ENCODE measurements at regions not wholly inside any gene's neighbourhood (a gene's known extent, or its start where the extent isn't known, plus 50 kb on each side); places are given as distances from the start of the nearest gene placed in this dataset.
"Not testable (repeated sequence)": the region's sequence is repeated elsewhere in the genome, so short reads cannot be mapped to it uniquely, and the experiment has no call there.

DNA sequence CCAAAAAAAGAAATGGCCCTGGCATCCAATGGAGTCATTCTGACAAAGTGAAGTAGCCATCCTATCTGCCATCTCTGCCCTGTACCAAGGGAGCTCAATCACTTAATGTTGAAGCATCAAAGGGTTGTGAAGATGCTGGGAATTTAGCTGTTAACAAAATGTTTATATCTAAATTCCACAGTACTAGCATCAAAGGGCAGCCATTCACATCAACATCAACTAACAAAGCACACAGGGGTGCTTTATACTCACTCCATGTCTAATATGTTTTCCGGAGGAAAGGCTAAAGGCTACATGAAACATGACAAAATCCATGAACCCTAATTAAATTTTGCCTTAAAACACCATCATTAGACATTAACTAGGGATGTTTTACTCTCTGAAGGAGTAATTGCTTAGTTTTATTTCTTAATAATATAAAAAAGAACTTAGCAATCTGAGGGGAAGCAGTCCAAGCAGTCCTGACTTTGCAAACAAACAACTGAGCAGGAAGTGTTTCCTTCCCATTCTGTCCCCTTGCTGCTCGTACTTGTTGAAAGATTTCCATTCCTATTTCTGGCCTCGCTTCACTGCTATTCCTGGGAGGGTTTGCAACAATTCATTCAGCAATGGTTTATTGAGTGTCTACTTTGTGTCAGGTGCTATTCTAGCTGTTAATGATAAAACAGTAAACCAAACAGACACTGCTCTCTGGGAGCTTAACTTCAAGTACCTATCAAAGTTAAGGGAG lies 208.6 kb upstream of the SLC7A11 start:
- Histone ChIP-seq H3K36me3 (no peaks in the 10 kb centered on the region), H3K27ac (no peak overlapping the region), H3K9me3 (replicated peaks) (no peaks in the 10 kb centered on the region), H3K27me3 (no peaks in the 10 kb centered on the region), H3K4me3 (no peak overlapping the region), H3K4me1 (peaks cover 10% of the 10 kb centered on the region)
- no peak for DNase-seq

DNA sequence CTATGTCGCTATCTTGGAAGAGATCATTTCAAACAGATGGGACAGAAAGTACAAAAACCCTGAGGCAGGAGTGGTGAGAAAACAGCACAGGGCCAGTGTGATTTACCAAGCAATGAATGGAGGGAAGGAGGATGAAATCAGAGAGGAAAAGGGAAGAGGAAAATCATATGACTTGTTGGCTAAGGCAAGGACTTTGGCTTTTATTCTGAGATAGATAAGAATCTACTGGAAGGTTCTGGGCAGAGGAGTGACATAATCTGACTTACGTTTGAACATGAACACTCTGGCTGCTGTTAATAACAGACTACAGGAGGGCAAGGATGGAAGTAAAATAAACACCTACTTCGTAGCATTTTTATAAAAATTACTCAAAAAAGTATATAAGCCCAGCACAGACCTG lies 207.8 kb upstream of the SLC7A11 start:
- no peaks in the 10 kb centered on the region for H3K36me3 ChIP-seq
- H3K4me3 ChIP-seq = no peak overlapping the region
- H3K27me3 ChIP-seq = no peaks in the 10 kb centered on the region
- no peak overlapping the region for H3K27ac ChIP-seq
- H3K4me1 ChIP-seq = peaks cover 10% of the 10 kb centered on the region
- H3K9me3 ChIP-seq (replicated peaks) = no peaks in the 10 kb centered on the region
- peak in 1 of 2 experiments; percentile 6 for DNase-seq

DNA sequence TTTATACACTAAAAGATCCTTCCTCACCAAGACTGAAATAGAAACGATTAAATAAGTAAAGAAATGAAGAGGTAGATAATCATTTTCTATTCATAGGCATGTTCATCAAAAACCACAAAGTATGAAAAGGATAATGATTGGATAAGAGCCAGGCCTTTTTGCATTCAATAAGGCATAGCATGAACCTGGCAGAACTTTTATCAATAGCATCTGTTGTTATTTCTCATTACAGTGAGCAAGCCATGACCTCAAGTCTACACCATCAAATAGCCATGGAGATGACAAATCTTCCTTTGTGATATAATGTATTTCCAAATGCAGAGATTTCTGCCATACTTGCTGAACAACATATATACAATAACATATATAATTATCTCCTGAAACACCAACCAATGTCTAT lies 206.0 kb upstream of the SLC7A11 start:
- Histone ChIP-seq H3K36me3 (no peaks in the 10 kb centered on the region), H3K4me1 (peaks cover 10% of the 10 kb centered on the region), H3K9me3 (replicated peaks) (no peaks in the 10 kb centered on the region), H3K27ac (peak overlapping the region; percentile 48), H3K27me3 (no peaks in the 10 kb centered on the region), H3K4me3 (no peak overlapping the region)
- peak; percentile 12 to 78 for DNase-seq

GRCh38 chr4:138446456-138446855 lies 204.3 kb upstream of the SLC7A11 start:
- Histone ChIP-seq H3K4me1 (peaks cover 10% of the 10 kb centered on the region), H3K9me3 (replicated peaks) (0 out of 2 replicates have a peak, but pooled peaks cover 7% of the 10 kb centered on the region), H3K27me3 (no peaks in the 10 kb centered on the region), H3K4me3 (no peak overlapping the region), H3K27ac (no peak overlapping the region), H3K36me3 (no peaks in the 10 kb centered on the region)
- no peak for DNase-seq

DNA sequence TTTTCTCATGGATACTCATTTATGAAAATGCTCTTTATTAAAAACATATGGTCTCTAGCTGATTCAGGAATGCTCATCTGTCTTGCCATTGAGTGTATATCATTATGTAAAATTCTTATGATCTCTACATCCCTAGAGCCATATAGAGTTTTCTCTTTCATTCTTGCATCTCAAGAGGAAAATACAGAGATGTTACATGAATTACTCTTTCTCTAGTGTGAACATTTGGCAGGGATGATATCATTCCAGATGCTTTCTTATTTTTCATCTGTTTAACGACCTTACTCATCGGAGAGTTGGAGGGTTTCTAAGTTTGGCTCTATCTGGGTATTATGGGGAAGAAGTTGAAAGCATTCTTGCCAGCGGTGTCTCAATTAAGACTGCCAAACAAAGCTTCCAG lies 202.9 kb upstream of the SLC7A11 start:
- Histone ChIP-seq H3K27ac (no peak overlapping the region), H3K4me1 (peaks cover 7% of the 10 kb centered on the region), H3K4me3 (no peak overlapping the region), H3K9me3 (replicated peaks) (0 out of 2 replicates have a peak, but pooled peaks cover 7% of the 10 kb centered on the region), H3K36me3 (no peaks in the 10 kb centered on the region), H3K27me3 (no peaks in the 10 kb centered on the region)
- no peak for DNase-seq

- no peaks in the 10 kb centered on the region for H3K36me3 ChIP-seq
- H3K4me3 ChIP-seq = no peak overlapping the region
- H3K27me3 ChIP-seq = no peaks in the 10 kb centered on the region
- 0 out of 2 replicates have a peak, but pooled peaks cover 7% of the 10 kb centered on the region for H3K9me3 ChIP-seq (replicated peaks)
- H3K4me1 ChIP-seq = peaks cover 7% of the 10 kb centered on the region
- H3K27ac ChIP-seq = no peak overlapping the region
- DNase-seq = no peak
Measured at GRCh38 chr4:138444260-138444659, 202.1 kb upstream of the SLC7A11 start.

DNA sequence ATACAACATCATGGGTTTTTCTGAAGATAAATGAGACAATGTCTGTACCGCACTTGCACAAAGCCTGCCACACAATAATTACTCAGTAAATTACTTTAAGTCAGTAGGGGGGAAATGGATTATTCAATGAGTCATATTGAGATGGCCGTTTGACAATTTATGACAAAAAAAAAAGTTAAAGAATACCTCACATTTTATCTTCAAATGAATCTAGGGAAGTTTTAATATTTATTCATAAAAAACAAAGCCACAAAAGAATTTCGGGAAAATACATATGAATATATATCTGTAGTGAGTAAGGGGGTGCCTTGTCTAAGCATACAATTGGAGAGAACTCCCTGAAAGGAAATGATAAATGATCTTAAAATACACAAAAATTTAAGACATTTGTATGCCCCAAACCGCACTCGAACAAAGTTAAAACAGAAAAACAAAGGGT lies 197.0 kb upstream of the SLC7A11 start:
- Histone ChIP-seq H3K4me1 (no peaks in the 10 kb centered on the region), H3K36me3 (no peaks in the 10 kb centered on the region), H3K27me3 (no peaks in the 10 kb centered on the region), H3K27ac (no peak overlapping the region), H3K9me3 (replicated peaks) (0 out of 2 replicates have a peak, but pooled peaks cover 7% of the 10 kb centered on the region), H3K4me3 (no peak overlapping the region)
- DNase-seq = no peak

- Histone ChIP-seq H3K27ac (no peak overlapping the region), H3K4me3 (no peak overlapping the region), H3K27me3 (no peaks in the 10 kb centered on the region), H3K4me1 (no peaks in the 10 kb centered on the region), H3K9me3 (replicated peaks) (0 out of 2 replicates have a peak, but pooled peaks cover 7% of the 10 kb centered on the region), H3K36me3 (no peaks in the 10 kb centered on the region)
- DNase-seq = no peak
Measured at GRCh38 chr4:138438608-138439007, 196.5 kb upstream of the SLC7A11 start.

DNA sequence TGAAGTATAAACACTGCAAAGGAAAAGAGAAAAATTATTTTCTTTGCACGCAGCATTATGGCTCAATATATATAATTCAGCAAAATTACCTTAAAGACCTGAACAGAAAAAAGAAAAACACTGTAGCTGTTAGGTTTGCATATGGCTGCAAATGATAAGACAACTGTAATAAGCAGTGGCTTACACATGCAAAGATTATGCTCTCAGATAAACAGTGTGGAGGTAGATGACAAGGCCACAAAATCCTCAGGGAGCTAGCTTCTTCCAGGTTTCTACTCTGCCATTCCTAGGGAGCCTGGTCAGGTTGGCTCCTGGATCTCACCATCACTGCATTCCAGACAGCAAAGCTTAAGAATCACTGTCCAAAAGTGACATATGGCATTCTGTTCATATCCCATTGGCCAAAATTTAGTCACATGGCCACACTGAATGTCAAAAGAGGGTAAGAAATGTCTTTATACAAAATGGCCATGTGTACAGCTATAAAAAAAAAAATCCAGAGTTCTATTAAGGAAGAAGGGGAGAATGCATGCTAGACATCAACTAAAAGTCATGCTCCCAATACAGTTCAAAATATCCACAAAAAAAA lies 195.2 kb upstream of the SLC7A11 start:
- Histone ChIP-seq H3K27ac (no peak overlapping the region), H3K9me3 (replicated peaks) (peaks cover 8% of the 10 kb centered on the region; the same call in 1 of the 2 replicates), H3K27me3 (no peaks in the 10 kb centered on the region), H3K36me3 (no peaks in the 10 kb centered on the region), H3K4me3 (no peak overlapping the region), H3K4me1 (no peaks in the 10 kb centered on the region)
- no peak for DNase-seq

- not testable (repeated sequence) for H3K27ac ChIP-seq; H3K9me3 ChIP-seq (replicated peaks); H3K4me1 ChIP-seq; H3K4me3 ChIP-seq; DNase-seq; H3K27me3 ChIP-seq; H3K36me3 ChIP-seq
Measured at GRCh38 chr4:138435733-138436132, 193.6 kb upstream of the SLC7A11 start.

- H3K4me1 ChIP-seq; H3K27ac ChIP-seq; H3K36me3 ChIP-seq; H3K27me3 ChIP-seq; H3K9me3 ChIP-seq (replicated peaks); H3K4me3 ChIP-seq; DNase-seq: not testable (repeated sequence)
Measured at GRCh38 chr4:138435046-138435445, 192.9 kb upstream of the SLC7A11 start.

DNA sequence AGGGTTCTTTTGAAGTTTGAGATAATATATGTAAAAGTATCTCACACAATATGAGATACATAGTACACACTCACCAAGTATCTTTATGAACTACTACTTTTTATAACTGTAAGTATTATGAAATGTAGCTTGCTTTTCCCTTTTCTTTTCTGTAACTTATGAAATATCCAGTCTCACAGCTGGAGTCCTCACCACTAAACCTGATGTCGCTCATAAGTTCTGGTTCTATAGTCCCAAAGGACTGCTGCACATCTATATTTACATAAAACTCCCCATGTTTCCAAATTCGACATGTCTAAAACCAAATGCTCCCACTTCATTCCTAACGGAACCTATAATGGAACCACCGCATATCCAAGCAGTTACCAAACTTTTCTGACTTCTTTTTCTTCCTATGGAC lies 186.5 kb upstream of the SLC7A11 start:
- peaks cover 3% of the 10 kb centered on the region; the same call in 1 of the 2 replicates for H3K9me3 ChIP-seq (replicated peaks)
- no peaks in the 10 kb centered on the region for H3K27me3 ChIP-seq
- DNase-seq = no peak
- no peak overlapping the region for H3K27ac ChIP-seq
- H3K36me3 ChIP-seq = no peaks in the 10 kb centered on the region
- no peaks in the 10 kb centered on the region for H3K4me1 ChIP-seq
- H3K4me3 ChIP-seq = no peak overlapping the region

DNA sequence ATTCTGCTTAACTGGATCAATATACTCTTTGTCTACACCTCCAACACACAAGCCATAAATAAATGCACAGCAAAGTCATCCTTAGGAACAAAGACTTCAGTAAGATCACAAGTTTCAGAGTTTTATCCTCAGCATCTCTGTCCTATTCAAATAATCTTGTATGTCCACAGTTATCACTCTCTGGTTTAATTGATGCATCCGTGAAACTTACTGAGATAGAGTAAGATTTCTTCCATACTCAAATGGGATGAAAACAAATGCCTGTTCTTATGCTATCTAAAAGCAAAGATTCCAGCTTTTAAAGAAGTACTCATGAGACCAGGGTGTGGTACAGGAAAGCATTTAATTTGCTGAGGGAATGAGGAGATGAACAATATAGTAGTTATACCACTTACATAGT lies 184.6 kb upstream of the SLC7A11 start:
- DNase-seq = no peak
- H3K27ac ChIP-seq = no peak overlapping the region
- no peak overlapping the region for H3K4me3 ChIP-seq
- H3K27me3 ChIP-seq = no peaks in the 10 kb centered on the region
- no peaks in the 10 kb centered on the region for H3K9me3 ChIP-seq (replicated peaks)
- H3K4me1 ChIP-seq = no peaks in the 10 kb centered on the region
- H3K36me3 ChIP-seq = no peaks in the 10 kb centered on the region

DNA sequence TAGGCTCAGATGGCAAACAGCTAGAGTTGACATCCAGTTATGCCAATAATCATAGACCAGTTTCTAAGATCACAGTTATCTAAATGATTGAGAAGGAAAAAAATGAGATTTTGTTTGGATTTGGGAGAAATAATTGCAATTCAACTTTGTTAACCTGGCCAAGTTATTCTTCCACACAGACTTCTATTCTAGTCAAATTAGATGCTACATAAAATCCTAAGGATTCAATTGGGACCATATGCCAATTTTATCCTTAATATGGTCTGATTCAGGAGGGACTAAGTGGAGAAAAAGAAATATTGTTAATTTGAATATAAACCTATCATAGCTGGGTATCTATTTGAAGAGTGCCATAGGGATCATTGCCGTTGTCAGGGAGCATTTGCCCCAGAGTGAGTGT lies 178.3 kb upstream of the SLC7A11 start:
- H3K9me3 ChIP-seq (replicated peaks) = no peaks in the 10 kb centered on the region
- H3K4me1 ChIP-seq = no peaks in the 10 kb centered on the region
- H3K27ac ChIP-seq = no peak overlapping the region
- no peak for DNase-seq
- no peaks in the 10 kb centered on the region for H3K27me3 ChIP-seq
- no peak overlapping the region for H3K4me3 ChIP-seq
- no peaks in the 10 kb centered on the region for H3K36me3 ChIP-seq

- DNase-seq = no peak
- Histone ChIP-seq H3K27ac (no peak overlapping the region), H3K9me3 (replicated peaks) (no peaks in the 10 kb centered on the region), H3K36me3 (no peaks in the 10 kb centered on the region), H3K4me3 (no peak overlapping the region), H3K4me1 (no peaks in the 10 kb centered on the region), H3K27me3 (no peaks in the 10 kb centered on the region)
Measured at GRCh38 chr4:138414202-138414601, 172.1 kb upstream of the SLC7A11 start.

DNA sequence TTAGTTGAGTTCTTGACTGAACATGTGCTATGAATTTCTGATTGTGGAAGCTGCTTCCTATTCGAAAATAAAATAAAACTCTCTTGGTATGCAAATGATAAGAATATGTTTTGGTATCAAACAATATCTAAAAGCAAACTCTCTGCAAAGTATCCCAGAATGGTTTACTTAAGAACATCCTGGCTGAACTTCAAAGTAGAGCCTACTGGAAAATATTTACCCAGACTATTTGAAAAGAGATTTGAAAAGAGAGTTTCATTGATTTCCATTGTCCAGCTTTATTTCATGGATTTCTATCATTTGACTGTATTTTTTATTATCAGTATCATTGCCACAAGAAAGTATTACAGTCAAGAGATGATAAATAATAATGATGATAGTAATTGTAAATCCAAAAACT lies 171.1 kb upstream of the SLC7A11 start:
- Histone ChIP-seq H3K4me3 (no peak overlapping the region), H3K27me3 (no peaks in the 10 kb centered on the region), H3K4me1 (no peaks in the 10 kb centered on the region), H3K27ac (no peak overlapping the region), H3K36me3 (no peaks in the 10 kb centered on the region), H3K9me3 (replicated peaks) (no peaks in the 10 kb centered on the region)
- no peak for DNase-seq

All from SJCRH30 (cell line).